ENCODE measurements at regions not wholly inside any gene's neighbourhood (a gene's known extent, or its start where the extent isn't known, plus 50 kb on each side); places are given as distances from the start of the nearest gene placed in this dataset.

DNA sequence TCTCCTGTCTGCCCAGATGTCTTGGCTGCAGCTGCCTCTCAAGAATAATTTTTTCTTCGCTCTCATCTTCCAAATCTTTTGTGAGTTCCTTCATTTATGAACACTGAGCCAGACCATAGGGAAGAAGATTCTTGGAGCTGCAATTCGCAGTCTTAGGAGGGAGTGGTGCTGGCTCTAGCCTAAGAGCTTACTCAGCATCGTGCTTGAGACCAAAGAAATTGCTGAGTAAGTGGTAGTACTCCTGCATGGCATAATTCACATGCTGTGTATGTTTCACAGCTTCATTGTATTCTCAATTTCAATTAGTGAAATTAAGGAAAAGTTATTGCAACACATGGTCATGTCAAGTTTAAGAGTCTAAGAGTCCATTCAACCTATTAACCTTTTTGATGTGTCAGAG lies 771.7 kb downstream of the ADCYAP1 start:
- no peak for TF ChIP-seq CTCF (IDR thresholded peaks at IDR 0.05; ENCODE audit: low read length)
- TF ChIP-seq EZH2phosphoT487 (IDR thresholded peaks at IDR 0.05; ENCODE audit: low read length) = no peak
- TF ChIP-seq EZH2 (optimal IDR thresholded peaks at IDR 0.05; ENCODE audit: low read depth, low read length) = no peak
